BLaER1 (cell line): ENCODE measurements at regions not wholly inside any gene's neighbourhood (a gene's known extent, or its start where the extent isn't known, plus 50 kb on each side); places are given as distances from the start of the nearest gene placed in this dataset.

Experiments used
- H3K27ac ChIP-seq: shearing (Covaris generic); formaldehyde crosslinking; 2 replicates; pipeline ENCODE4 v1.8.1; 2022
- H3K27me3 ChIP-seq: shearing (Covaris generic); formaldehyde crosslinking; 2 replicates; pipeline ENCODE4 v1.8.1; 2022
- H3K36me3 ChIP-seq: shearing (Covaris generic); formaldehyde crosslinking; 2 replicates; pipeline ENCODE4 v1.8.1; 2022
- H3K4me1 ChIP-seq: shearing (Covaris generic); formaldehyde crosslinking; 2 replicates; pipeline ENCODE4 v1.8.1; 2022
- H3K4me2 ChIP-seq: shearing (Covaris generic); formaldehyde crosslinking; 2 replicates; pipeline ENCODE4 v1.8.1; 2022
- H3K4me3 ChIP-seq: shearing (Covaris generic); formaldehyde crosslinking; 2 replicates; pipeline ENCODE4 v1.8.1; 2022
- H3K9ac ChIP-seq: shearing (Covaris generic); formaldehyde crosslinking; 2 replicates; pipeline ENCODE4 v1.8.1; 2022
- H3K9me3 ChIP-seq: shearing (Covaris generic); formaldehyde crosslinking; 2 replicates; pipeline ENCODE4 v1.8.1; 2022
- H4K20me1 ChIP-seq: shearing (Covaris generic); formaldehyde crosslinking; 2 replicates; pipeline ENCODE4 v1.8.1; 2022
- Cebpa-rat ChIP-seq: shearing (Covaris generic); IDR thresholded peaks from 2 replicates; pipeline ENCODE4 v1.8.1; 2022

DNA sequence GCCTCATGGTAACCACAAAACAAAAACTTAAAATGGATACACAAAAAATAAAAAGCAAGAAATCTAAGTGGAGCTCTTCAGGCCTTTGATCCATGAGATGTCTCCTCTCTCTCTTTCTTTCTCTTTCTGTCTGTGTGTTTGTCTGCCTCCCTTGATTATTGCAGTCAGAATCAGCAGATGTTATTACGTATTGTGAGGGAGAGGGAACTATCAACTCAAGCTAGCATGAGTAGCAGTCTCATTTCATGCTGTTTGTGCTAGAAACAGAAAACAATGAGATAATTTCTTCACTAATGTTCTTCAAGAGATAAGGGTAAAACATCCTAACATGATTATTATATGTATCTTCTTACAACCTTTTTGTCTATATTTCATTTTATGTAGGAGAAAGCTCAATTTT, 103.7 kb upstream of the PDC start:
- H3K4me3 ChIP-seq, result no peak overlapping the region
- H3K9me3 ChIP-seq, result no peaks in the 10 kb centered on the region
- no peak for TF ChIP-seq Cebpa-rat
- H3K27ac ChIP-seq, result no peak overlapping the region
- no peaks in the 10 kb centered on the region for H3K27me3 ChIP-seq
- no peaks in the 10 kb centered on the region for H3K36me3 ChIP-seq
- no peak overlapping the region for H3K9ac ChIP-seq
- H3K4me1 ChIP-seq, result no peaks in the 10 kb centered on the region
- no peak overlapping the region for H3K4me2 ChIP-seq
- H4K20me1 ChIP-seq, result no peaks in the 10 kb centered on the region

DNA sequence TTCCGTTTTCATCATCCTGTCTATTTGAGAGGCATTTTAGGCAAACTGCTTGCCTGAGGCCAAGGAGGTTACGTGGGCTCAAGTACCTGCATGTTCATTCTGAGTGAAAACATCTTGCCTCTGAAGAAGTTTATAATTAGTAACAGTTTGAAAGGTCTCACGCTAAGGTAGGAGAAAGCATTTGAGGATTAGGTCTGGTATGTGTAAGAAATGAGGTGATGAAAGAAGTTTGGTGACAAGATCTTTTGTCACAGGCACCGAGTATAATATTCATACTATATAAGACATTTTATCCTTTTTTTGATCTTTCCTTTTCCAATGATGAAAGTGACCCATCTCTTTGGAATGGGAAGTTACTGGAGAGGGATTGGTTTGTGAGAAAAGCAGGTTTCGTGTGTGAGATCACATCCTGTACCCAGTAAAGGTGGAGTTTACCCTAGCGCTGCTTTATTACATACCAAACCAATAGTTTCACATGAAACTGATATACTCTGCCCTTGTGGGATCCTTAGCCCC, 98.7 kb upstream of the PDC start:
- Histone ChIP-seq H3K9ac (no peak overlapping the region), H4K20me1 (no peaks in the 10 kb centered on the region), H3K9me3 (no peaks in the 10 kb centered on the region), H3K4me1 (no peaks in the 10 kb centered on the region), H3K27me3 (no peaks in the 10 kb centered on the region), H3K4me2 (no peak overlapping the region), H3K27ac (no peak overlapping the region), H3K4me3 (no peak overlapping the region), H3K36me3 (no peaks in the 10 kb centered on the region)
- no peak for TF ChIP-seq Cebpa-rat

DNA sequence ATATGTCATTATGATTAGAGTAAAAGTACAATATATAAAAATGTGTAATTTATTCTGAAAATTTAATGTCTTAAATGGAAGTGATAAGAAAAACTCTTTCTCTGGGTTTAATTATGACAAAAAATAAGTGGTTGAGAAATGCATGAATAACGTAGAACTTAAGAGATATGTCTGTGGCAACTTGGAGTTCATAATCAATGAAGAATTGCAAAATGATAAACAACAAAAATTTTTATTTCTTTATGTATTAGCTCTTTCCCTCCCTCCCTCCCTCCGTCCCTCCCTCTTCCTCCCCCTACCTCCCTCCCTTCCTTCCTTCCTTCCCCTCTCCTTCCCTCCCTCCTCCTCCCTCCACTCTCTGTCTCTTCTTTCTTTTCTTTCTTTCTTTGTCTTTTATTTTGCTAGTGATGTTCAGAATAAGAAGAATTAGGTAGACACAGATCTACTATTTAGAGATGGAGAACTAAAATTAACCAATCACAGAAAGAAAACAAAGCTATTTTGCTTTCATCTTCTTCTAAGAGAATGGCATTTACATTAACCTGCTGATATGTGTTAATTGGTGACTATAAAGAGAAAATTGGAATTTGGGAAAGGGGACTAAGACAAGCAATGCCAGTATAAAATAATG, 96.3 kb upstream of the PDC start:
- no peak overlapping the region for H3K9ac ChIP-seq
- no peaks in the 10 kb centered on the region for H3K9me3 ChIP-seq

GRCh38 chr1:186550832-186551231, 89.9 kb upstream of the PDC start:
- Histone ChIP-seq H3K4me3 (no peak overlapping the region), H3K9me3 (peaks cover 14% of the 10 kb centered on the region), H3K9ac (no peak overlapping the region), H3K4me2 (no peak overlapping the region), H3K27me3 (no peaks in the 10 kb centered on the region), H3K27ac (no peak overlapping the region), H4K20me1 (no peaks in the 10 kb centered on the region), H3K4me1 (no peaks in the 10 kb centered on the region), H3K36me3 (no peaks in the 10 kb centered on the region)
- no peak for TF ChIP-seq Cebpa-rat

More for the DNA sequence above, 96.3 kb upstream of the PDC start:
- Histone ChIP-seq H3K4me2 (no peak overlapping the region), H3K27me3 (no peaks in the 10 kb centered on the region), H3K36me3 (no peaks in the 10 kb centered on the region), H3K27ac (no peak overlapping the region), H3K4me1 (no peaks in the 10 kb centered on the region), H3K4me3 (no peak overlapping the region), H4K20me1 (no peaks in the 10 kb centered on the region)
- TF ChIP-seq Cebpa-rat, result no peak

- H3K4me2 ChIP-seq, result no peak overlapping the region
- TF ChIP-seq Cebpa-rat, result no peak
- H4K20me1 ChIP-seq, result no peaks in the 10 kb centered on the region
- no peaks in the 10 kb centered on the region for H3K27me3 ChIP-seq
- H3K36me3 ChIP-seq, result no peaks in the 10 kb centered on the region
- peaks cover 16% of the 10 kb centered on the region for H3K9me3 ChIP-seq
- no peak overlapping the region for H3K9ac ChIP-seq
- H3K4me3 ChIP-seq, result no peak overlapping the region
- H3K4me1 ChIP-seq, result no peaks in the 10 kb centered on the region
- no peak overlapping the region for H3K27ac ChIP-seq
Observed at GRCh38 chr1:186541003-186541402, 80.1 kb upstream of the PDC start.

DNA sequence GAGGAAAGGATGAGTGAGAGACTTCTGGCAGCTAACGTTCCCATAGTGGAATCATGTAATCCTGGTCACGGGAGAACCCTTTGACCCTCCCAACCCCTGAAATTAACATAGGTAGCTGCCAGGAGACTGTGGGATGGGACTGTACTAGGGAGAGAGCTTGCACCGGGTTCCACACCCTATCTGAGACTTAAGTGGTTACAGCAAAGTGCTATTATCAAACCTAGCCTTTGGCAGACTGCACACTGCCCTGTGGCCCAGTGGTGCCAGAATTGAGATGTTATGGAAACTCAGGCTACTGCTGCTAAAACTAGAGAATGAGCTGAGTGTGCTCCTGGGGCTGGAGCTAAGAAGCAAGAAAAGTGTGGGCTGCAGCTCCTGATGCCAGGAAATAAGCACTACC, 79.6 kb upstream of the PDC start:
- no peaks in the 10 kb centered on the region for H4K20me1 ChIP-seq
- no peak overlapping the region for H3K4me3 ChIP-seq
- no peak overlapping the region for H3K4me2 ChIP-seq
- H3K9ac ChIP-seq, result no peak overlapping the region
- no peaks in the 10 kb centered on the region for H3K4me1 ChIP-seq
- no peaks in the 10 kb centered on the region for H3K36me3 ChIP-seq
- no peak for TF ChIP-seq Cebpa-rat
- H3K27me3 ChIP-seq, result no peaks in the 10 kb centered on the region
- H3K9me3 ChIP-seq, result peaks cover 16% of the 10 kb centered on the region
- H3K27ac ChIP-seq, result no peak overlapping the region

- Histone ChIP-seq H3K4me2 (no peak overlapping the region), H3K4me3 (no peak overlapping the region), H3K9ac (no peak overlapping the region)
Observed at GRCh38 chr1:186536273-186536890, 75.5 kb upstream of the PDC start.

GRCh38 chr1:186535388-186536133, 74.6 kb upstream of the PDC start:
- Histone ChIP-seq H3K27me3 (no peaks in the 10 kb centered on the region), H3K27ac (no peak overlapping the region), H3K36me3 (no peaks in the 10 kb centered on the region), H3K4me2 (no peak overlapping the region), H4K20me1 (no peaks in the 10 kb centered on the region), H3K9ac (no peak overlapping the region), H3K9me3 (no peaks in the 10 kb centered on the region; the same call in none of the 2 replicates), H3K4me1 (no peaks in the 10 kb centered on the region), H3K4me3 (no peak overlapping the region)
- TF ChIP-seq Cebpa-rat, result no peak

More at GRCh38 chr1:186536273-186536890, 75.5 kb upstream of the PDC start:
- H3K4me1 ChIP-seq, result no peaks in the 10 kb centered on the region
- H3K27ac ChIP-seq, result no peak overlapping the region
- H3K36me3 ChIP-seq, result no peaks in the 10 kb centered on the region
- no peaks in the 10 kb centered on the region for H3K27me3 ChIP-seq
- no peaks in the 10 kb centered on the region for H4K20me1 ChIP-seq
- no peaks in the 10 kb centered on the region; the same call in none of the 2 replicates for H3K9me3 ChIP-seq
- TF ChIP-seq Cebpa-rat, result no peak

DNA sequence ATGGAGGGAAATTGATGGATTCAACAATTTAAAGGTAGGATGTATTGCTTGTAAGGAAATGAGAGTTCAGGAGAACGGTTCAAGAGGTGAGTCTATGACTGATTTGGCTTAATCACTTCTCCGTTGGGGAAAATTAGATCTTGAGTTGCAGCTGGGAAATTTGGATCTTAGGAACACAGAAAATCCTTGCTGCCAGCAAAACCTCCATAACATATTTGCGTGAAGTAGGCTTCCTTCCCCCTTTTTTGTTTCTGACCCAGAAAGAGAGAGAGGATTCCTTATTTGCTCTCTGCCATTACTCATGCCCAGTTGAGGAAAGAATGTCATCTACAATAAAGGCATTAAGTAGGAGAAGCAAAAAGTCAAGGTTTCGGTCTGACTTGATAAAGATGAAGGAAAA, 73.5 kb upstream of the PDC start:
- no peak overlapping the region for H3K27ac ChIP-seq
- H3K4me1 ChIP-seq, result no peaks in the 10 kb centered on the region
- TF ChIP-seq Cebpa-rat, result no peak
- no peaks in the 10 kb centered on the region for H3K36me3 ChIP-seq
- H3K9me3 ChIP-seq, result no peaks in the 10 kb centered on the region; the same call in 1 of the 2 replicates
- no peak overlapping the region for H3K4me2 ChIP-seq
- H4K20me1 ChIP-seq, result no peaks in the 10 kb centered on the region
- H3K9ac ChIP-seq, result no peak overlapping the region
- no peak overlapping the region for H3K4me3 ChIP-seq
- no peaks in the 10 kb centered on the region for H3K27me3 ChIP-seq

- no peak overlapping the region for H3K27ac ChIP-seq
- H3K4me2 ChIP-seq, result no peak overlapping the region
- no peak overlapping the region for H3K4me3 ChIP-seq
- H3K27me3 ChIP-seq, result no peaks in the 10 kb centered on the region
- no peaks in the 10 kb centered on the region; the same call in 1 of the 2 replicates for H3K9me3 ChIP-seq
- TF ChIP-seq Cebpa-rat, result no peak
- no peak overlapping the region for H3K9ac ChIP-seq
- H3K36me3 ChIP-seq, result no peaks in the 10 kb centered on the region
- H4K20me1 ChIP-seq, result no peaks in the 10 kb centered on the region
- H3K4me1 ChIP-seq, result no peaks in the 10 kb centered on the region
Observed at GRCh38 chr1:186532466-186532865, 71.6 kb upstream of the PDC start.
